ENCODE measurements at regions not wholly inside any gene's neighbourhood (a gene's known extent, or its start where the extent isn't known, plus 50 kb on each side); places are given as distances from the start of the nearest gene placed in this dataset.
A peak's percentile ranks its signal among the peaks of the same experiment; 100 is the strongest.

- no peak for ATAC-seq (ENCODE audit: low read depth)
Observed at GRCh38 chr6:119453242-119454200, 104.0 kb upstream of the MAN1A1 start.

GRCh38 chr6:119449331-119450156, 100.0 kb upstream of the MAN1A1 start:
- ATAC-seq (ENCODE audit: low read depth) (peak; percentile 45), DNase-seq (no peak)
- peak overlapping the region; percentile 27 for H3K27ac Mint-ChIP-seq
- intact Hi-C loops (cut with micrococcal nuclease), result no loop called here
- H3K27me3 Mint-ChIP-seq, result no peaks in the 10 kb centered on the region
- H3K9me3 Mint-ChIP-seq, result peaks cover 7% of the 10 kb centered on the region
- H3K36me3 Mint-ChIP-seq (ENCODE audit: low read depth), result no peaks in the 10 kb centered on the region
- TF ChIP-seq CTCF (IDR thresholded peaks at IDR 0.05), result no peak
- peak overlapping the region; percentile 24 for H3K4me3 Mint-ChIP-seq
- H3K4me1 Mint-ChIP-seq, result peaks cover 30% of the 10 kb centered on the region
- CTCF ChIA-PET, result no interaction called here
- POLR2A ChIA-PET, result no interaction called here

More at GRCh38 chr6:119453242-119454200, 104.0 kb upstream of the MAN1A1 start:
- intact Hi-C loops (cut with micrococcal nuclease), result no loop called here
- no peaks in the 10 kb centered on the region for H3K27me3 Mint-ChIP-seq
- CTCF ChIA-PET, result no interaction called here
- H3K9me3 Mint-ChIP-seq, result peaks cover 7% of the 10 kb centered on the region
- H3K36me3 Mint-ChIP-seq (ENCODE audit: low read depth), result no peaks in the 10 kb centered on the region
- no peak for DNase-seq
- H3K27ac Mint-ChIP-seq, result no peak overlapping the region
- POLR2A ChIA-PET, result no interaction called here
- H3K4me1 Mint-ChIP-seq, result peaks cover 23% of the 10 kb centered on the region
- no peak overlapping the region for H3K4me3 Mint-ChIP-seq
- no peak for TF ChIP-seq CTCF (IDR thresholded peaks at IDR 0.05)

- Mint-ChIP-seq H3K27ac (no peak overlapping the region), H3K4me3 (no peak overlapping the region), H3K36me3 (ENCODE audit: low read depth) (no peaks in the 10 kb centered on the region), H3K9me3 (peaks cover 2% of the 10 kb centered on the region), H3K27me3 (no peaks in the 10 kb centered on the region), H3K4me1 (peaks cover 43% of the 10 kb centered on the region)
- TF ChIP-seq CTCF (IDR thresholded peaks at IDR 0.05), result no peak
- intact Hi-C loops (cut with micrococcal nuclease), result no loop called here
- CTCF ChIA-PET, result no interaction called here
- POLR2A ChIA-PET, result no interaction called here
- DNase-seq, result no peak
- ATAC-seq (ENCODE audit: low read depth), result no peak
Observed at GRCh38 chr6:119447921-119448320, 98.4 kb upstream of the MAN1A1 start.

GRCh38 chr6:119446609-119447008, 97.0 kb upstream of the MAN1A1 start:
- intact Hi-C loops (cut with micrococcal nuclease), result no loop called here
- ChIA-PET POLR2A (no interaction called here), CTCF (no interaction called here)
- Mint-ChIP-seq H3K4me1 (peaks cover 56% of the 10 kb centered on the region), H3K27me3 (no peaks in the 10 kb centered on the region), H3K36me3 (ENCODE audit: low read depth) (no peaks in the 10 kb centered on the region), H3K4me3 (no peak overlapping the region), H3K9me3 (no peaks in the 10 kb centered on the region), H3K27ac (no peak overlapping the region)
- ATAC-seq (ENCODE audit: low read depth), result no peak
- no peak for DNase-seq
- no peak for TF ChIP-seq CTCF (IDR thresholded peaks at IDR 0.05)

GRCh38 chr6:119446115-119446554, 96.6 kb upstream of the MAN1A1 start:
- CTCF ChIA-PET, result no interaction called here

More at GRCh38 chr6:119446115-119446554, 96.6 kb upstream of the MAN1A1 start:
- Mint-ChIP-seq H3K27ac (no peak overlapping the region), H3K4me3 (no peak overlapping the region), H3K27me3 (no peaks in the 10 kb centered on the region), H3K9me3 (no peaks in the 10 kb centered on the region), H3K4me1 (peaks cover 56% of the 10 kb centered on the region), H3K36me3 (ENCODE audit: low read depth) (no peaks in the 10 kb centered on the region)
- DNase-seq (no peak), ATAC-seq (ENCODE audit: low read depth) (no peak)
- TF ChIP-seq CTCF (IDR thresholded peaks at IDR 0.05), result no peak
- POLR2A ChIA-PET, result no interaction called here
- intact Hi-C loops (cut with micrococcal nuclease), result no loop called here
